ENCODE measurements at regions not wholly inside any gene's neighbourhood (a gene's known extent, or its start where the extent isn't known, plus 50 kb on each side); places are given as distances from the start of the nearest gene placed in this dataset.

GRCh38 chr4:115370012-115370411, 256.6 kb upstream of the NDST4 start:
- no peaks in the 10 kb centered on the region for H3K9me3 ChIP-seq
- TF ChIP-seq, protein P1, sequence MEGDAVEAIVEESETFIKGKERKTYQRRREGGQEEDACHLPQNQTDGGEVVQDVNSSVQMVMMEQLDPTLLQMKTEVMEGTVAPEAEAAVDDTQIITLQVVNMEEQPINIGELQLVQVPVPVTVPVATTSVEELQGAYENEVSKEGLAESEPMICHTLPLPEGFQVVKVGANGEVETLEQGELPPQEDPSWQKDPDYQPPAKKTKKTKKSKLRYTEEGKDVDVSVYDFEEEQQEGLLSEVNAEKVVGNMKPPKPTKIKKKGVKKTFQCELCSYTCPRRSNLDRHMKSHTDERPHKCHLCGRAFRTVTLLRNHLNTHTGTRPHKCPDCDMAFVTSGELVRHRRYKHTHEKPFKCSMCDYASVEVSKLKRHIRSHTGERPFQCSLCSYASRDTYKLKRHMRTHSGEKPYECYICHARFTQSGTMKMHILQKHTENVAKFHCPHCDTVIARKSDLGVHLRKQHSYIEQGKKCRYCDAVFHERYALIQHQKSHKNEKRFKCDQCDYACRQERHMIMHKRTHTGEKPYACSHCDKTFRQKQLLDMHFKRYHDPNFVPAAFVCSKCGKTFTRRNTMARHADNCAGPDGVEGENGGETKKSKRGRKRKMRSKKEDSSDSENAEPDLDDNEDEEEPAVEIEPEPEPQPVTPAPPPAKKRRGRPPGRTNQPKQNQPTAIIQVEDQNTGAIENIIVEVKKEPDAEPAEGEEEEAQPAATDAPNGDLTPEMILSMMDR (IDR thresholded peaks at IDR 0.05), result no peak
- TF ChIP-seq POLR2A (IDR thresholded peaks at IDR 0.05), result no peak
- H3K27ac ChIP-seq, result no peak overlapping the region
- no peaks in the 10 kb centered on the region for H3K36me3 ChIP-seq
- intact Hi-C loops (cut with DNase I), result no loop called here
- no peaks in the 10 kb centered on the region for H3K27me3 ChIP-seq
- DNase-seq, result no peak
- H3K4me3 ChIP-seq (replicated peaks in 1 of 3), result no peak overlapping the region
- WGBS, 2 donors, result 96% methylated on average over 3 of the region's 3 CpGs
- no peaks in the 10 kb centered on the region for H3K4me1 ChIP-seq

DNA sequence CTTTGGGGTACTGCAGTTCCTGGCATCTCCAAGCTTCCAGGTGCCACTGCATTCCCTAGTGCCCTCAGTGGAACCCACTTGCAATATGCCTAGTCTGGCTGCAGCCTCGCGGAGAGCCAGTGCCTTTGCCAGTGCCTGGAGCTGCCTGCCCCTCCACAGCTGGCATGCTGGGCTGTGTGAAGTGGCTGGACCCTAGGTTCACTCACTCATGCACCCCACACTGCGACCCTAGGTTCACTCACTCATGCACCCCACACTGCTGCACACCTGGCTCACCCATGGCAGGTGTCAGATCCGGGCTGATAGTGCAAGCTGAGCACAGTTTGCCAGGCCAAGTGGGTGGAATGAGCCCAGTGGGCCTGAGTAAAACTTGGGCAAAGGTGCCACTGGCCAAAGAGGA, 253.0 kb upstream of the NDST4 start:
- DNase-seq, result no peak
- Histone ChIP-seq H3K4me1 (no peaks in the 10 kb centered on the region), H3K9me3 (no peaks in the 10 kb centered on the region), H3K36me3 (no peaks in the 10 kb centered on the region), H3K27ac (no peak overlapping the region), H3K27me3 (no peaks in the 10 kb centered on the region), H3K4me3 (replicated peaks in 1 of 3) (no peak overlapping the region)
- WGBS, 2 donors, result 88 to 90% methylated on average over 4 of the region's 4 CpGs
- intact Hi-C loops (cut with DNase I), result no loop called here
- TF ChIP-seq, protein P1 (IDR thresholded peaks at IDR 0.05), result no peak
- no peak for TF ChIP-seq POLR2A (IDR thresholded peaks at IDR 0.05)

GRCh38 chr4:115365185-115365584, 251.8 kb upstream of the NDST4 start:
- Histone ChIP-seq H3K4me1 (no peaks in the 10 kb centered on the region), H3K27me3 (no peaks in the 10 kb centered on the region), H3K4me3 (replicated peaks in 1 of 3) (no peak overlapping the region), H3K9me3 (no peaks in the 10 kb centered on the region), H3K27ac (no peak overlapping the region), H3K36me3 (no peaks in the 10 kb centered on the region)
- WGBS, 2 donors, result 33 to 87% methylated on average over 1 to 3 of the region's 3 CpGs
- TF ChIP-seq, protein P1 (IDR thresholded peaks at IDR 0.05), result no peak
- no peak for DNase-seq
- intact Hi-C loops (cut with DNase I), result no loop called here

GRCh38 chr4:115361781-115362180, 248.4 kb upstream of the NDST4 start:
- no peaks in the 10 kb centered on the region for H3K9me3 ChIP-seq
- no peak for TF ChIP-seq POLR2A (IDR thresholded peaks at IDR 0.05)
- TF ChIP-seq, protein P1 (IDR thresholded peaks at IDR 0.05), result no peak
- intact Hi-C loops (cut with DNase I), result no loop called here
- H3K27ac ChIP-seq, result no peak overlapping the region
- no peak overlapping the region for H3K4me3 ChIP-seq (replicated peaks in 1 of 3)
- no peaks in the 10 kb centered on the region for H3K27me3 ChIP-seq
- no peak for DNase-seq
- no peaks in the 10 kb centered on the region for H3K36me3 ChIP-seq
- no peaks in the 10 kb centered on the region for H3K4me1 ChIP-seq

GRCh38 chr4:115360431-115360830, 247.0 kb upstream of the NDST4 start:
- H3K4me3 ChIP-seq (replicated peaks in 1 of 3), result no peak overlapping the region
- H3K27me3 ChIP-seq, result no peaks in the 10 kb centered on the region
- H3K4me1 ChIP-seq, result no peaks in the 10 kb centered on the region
- no peaks in the 10 kb centered on the region for H3K9me3 ChIP-seq
- 40 to 50% methylated on average over 2 of the region's 2 CpGs for WGBS, 2 donors
- no peak overlapping the region for H3K27ac ChIP-seq
- no peak for TF ChIP-seq POLR2A (IDR thresholded peaks at IDR 0.05)
- TF ChIP-seq, protein P1 (IDR thresholded peaks at IDR 0.05), result no peak
- intact Hi-C loops (cut with DNase I), result no loop called here
- no peaks in the 10 kb centered on the region for H3K36me3 ChIP-seq
- no peak for DNase-seq
